GM18907 (cell line): ENCODE measurements at regions not wholly inside any gene's neighbourhood (a gene's known extent, or its start where the extent isn't known, plus 50 kb on each side); places are given as distances from the start of the nearest gene placed in this dataset.
"Not testable (repeated sequence)": the region's sequence is repeated elsewhere in the genome, so short reads cannot be mapped to it uniquely, and the experiment has no call there.

Experiments
- ATAC-seq: cut with Tn5 transposase; IDR thresholded peaks from one replicate; pipeline ENCODE4 v1.9.1; 2021; ENCODE audit warnings: mild to moderate bottlenecking, moderate library complexity; ENCODE audit not compliant: unreplicated experiment

DNA sequence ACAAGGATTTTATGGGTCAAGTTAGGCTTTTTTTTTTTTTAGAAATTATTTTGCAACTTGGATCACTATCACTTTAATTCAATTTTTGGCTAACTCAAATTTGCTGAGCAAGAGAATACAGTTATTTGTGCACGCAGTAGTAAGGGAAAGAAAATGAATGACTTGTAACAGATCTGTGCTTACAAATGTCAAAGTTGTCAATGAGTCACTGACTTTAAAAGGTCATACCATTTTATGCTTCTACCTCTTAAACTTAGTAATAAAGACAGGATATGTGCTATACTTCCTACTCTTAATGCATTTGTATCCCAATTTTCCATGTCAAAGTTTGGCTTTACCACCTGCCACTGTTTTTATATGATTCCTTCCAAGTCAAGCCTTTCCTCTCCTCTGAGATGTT lies 131.1 kb upstream of the FBXO33 start:
- ATAC-seq = no peak

DNA sequence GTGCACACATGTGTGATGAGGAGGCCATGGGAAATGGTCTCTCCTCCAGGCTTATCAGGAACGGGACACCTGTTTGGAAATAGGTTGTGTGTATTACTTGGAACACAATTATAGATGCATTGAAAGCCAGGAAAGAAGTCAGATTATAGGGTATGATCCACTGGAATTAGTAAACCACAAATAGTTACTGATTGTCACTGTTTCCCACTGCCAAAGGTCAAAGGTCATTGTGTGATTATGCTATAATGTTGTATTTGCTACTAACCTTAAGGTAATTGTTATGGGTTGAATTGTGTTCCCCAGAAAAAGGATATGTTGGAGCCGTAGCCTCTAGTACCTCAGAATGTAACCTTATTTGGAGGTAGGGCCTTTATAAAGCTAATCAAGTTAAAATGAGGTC lies 129.9 kb upstream of the FBXO33 start:
- ATAC-seq = no peak

DNA sequence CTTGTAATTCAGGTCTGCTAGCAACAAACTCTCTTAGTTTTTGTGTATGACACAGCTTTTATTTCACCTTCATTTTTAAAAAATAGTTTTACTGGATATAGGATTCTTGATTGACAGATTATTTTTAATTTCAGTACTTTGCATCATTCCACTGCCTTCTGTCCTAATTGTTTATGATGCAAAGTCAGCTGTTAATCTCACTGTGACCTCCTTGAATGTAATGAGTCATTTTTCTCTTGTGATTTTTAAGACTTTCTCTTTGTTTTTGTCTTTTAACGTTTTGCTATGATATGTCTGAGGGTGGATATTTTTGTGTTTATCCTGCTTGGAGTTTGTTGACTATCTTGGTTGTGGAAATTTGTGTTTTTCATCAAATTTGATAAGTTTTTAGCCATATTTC lies 126.3 kb upstream of the FBXO33 start:
- no peak for ATAC-seq

GRCh38 chr14:39555749-39556148 lies 123.5 kb upstream of the FBXO33 start:
- ATAC-seq = no peak

GRCh38 chr14:39554576-39554975 lies 122.3 kb upstream of the FBXO33 start:
- no peak for ATAC-seq

DNA sequence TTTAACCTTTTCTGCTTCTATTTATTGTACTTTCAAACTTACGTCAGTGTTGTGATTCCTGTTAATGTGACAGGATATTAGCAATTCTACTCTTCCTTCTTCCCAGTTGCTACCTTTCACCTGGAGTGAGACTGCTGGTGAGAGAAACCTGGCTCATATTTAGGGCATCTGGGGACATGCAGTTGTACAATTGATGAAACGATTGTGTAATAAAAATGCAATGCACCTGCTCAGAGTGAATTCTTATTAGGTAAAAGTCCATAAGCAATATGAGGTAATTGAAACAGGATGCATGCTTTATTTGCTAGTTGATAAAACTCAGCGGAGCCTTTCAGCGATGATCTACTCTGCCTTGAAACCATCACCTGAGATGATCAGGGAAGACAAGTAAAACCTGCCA lies 116.1 kb upstream of the FBXO33 start:
- ATAC-seq = no peak

DNA sequence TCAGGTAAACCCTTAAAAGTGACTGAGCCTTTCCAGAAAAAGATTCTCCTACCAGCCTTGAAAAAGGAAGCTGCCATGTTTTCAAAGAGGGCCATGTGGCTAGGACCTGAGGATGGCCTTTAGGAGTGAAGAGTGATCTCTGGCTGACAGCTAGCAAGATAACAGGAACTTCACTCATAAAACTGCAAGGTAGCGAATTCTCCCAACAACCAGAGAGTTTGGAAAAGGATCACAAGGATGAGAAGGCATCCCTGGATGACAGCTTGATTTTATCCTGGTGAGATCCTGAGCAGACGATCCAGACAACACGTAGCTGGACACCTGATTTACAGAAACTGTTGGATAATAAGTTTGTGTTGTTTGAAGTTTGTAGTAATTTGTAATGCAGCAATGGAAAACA lies 115.6 kb upstream of the FBXO33 start:
- no peak for ATAC-seq

DNA sequence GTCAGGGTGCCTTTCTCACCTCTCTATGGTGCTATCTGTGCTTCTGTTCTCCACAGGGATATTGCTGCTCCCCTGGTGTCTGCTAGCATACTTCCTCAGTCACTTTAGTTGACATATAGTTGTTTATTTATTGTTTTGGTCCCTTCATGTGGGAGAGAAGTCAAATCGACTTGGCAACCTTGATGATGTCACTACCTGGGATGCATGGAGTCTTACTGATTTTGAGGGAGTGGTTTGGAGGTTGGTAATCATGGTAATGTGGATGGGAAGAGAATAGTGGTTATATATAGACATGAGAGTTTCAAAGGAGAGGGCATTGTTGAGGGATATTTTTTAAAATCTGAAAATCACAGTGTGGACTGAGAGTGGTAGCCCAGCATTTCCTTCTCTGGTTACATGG lies 73.6 kb upstream of the FBXO33 start:
- no peak for ATAC-seq

DNA sequence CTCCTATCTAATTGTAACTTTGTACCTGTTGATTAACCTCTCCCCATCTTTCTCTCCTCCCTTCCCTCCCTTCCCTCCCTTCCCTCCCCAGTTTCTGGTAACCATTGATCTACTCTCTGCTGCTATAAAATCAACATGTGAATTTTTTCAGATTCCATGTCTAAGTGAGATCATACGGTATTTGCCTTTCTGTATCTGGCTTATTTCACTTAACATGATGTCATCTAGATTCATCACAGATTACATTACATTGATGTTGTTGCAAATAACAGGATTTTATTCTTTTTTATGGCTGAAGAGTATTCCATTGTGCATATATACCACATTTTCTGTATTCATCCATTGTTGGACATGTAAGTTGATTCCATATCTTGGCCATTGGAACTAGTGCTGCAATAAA lies 68.0 kb upstream of the FBXO33 start:
- ATAC-seq = no peak

GRCh38 chr14:39499514-39499913 lies 67.3 kb upstream of the FBXO33 start:
- ATAC-seq = no peak

GRCh38 chr14:39497677-39498076 lies 65.4 kb upstream of the FBXO33 start:
- ATAC-seq = not testable (repeated sequence)

- no peak for ATAC-seq
Observed at GRCh38 chr14:39492267-39492666, 60.0 kb upstream of the FBXO33 start.

GRCh38 chr14:39491134-39491571 lies 58.9 kb upstream of the FBXO33 start:
- ATAC-seq = no peak

- no peak for ATAC-seq
Observed at GRCh38 chr14:39488600-39488999, 56.4 kb upstream of the FBXO33 start.

DNA sequence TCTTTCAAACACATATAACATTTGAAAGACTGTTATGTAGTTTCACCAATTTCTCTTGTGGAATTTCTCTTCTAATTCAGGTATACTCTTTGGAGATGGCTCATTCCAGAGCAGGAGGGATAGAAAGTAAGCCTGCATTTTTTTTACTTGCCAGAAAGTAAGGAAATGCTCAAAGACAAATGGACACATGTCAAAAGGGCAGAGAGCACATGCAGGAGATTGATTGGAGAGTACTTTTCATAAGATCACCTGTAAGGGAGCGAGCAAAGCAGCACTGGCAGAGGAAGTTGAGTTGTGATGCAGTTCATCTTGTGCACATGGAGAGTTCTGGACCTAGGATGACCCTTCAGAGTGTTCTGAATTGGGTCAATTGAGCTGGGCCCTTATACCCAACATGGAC lies 51.4 kb upstream of the FBXO33 start:
- no peak for ATAC-seq
